Hepatocyte (in vitro differentiated cells): ENCODE measurements at regions not wholly inside any gene's neighbourhood (a gene's known extent, or its start where the extent isn't known, plus 50 kb on each side); places are given as distances from the start of the nearest gene placed in this dataset.

Source experiments
- CTCF ChIP-seq: fragments of 200-600 bp; sonication (generic); IDR thresholded peaks from 2 replicates; pipeline ENCODE4 v1.5.1; 2016; ENCODE audit warnings: antibody characterized with exemption, mild to moderate bottlenecking; ENCODE audit not compliant: poor library complexity
- EZH2 ChIP-seq: fragments of 200-600 bp; sonication (generic); IDR thresholded peaks from 2 replicates; pipeline ENCODE4 v1.6.1; 2016; ENCODE audit warnings: antibody characterized with exemption, mild to moderate bottlenecking, borderline replicate concordance
- EZH2phosphoT487 ChIP-seq: fragments of 200-600 bp; sonication (generic); IDR thresholded peaks from one replicate; pipeline ENCODE4 v1.6.1; 2018; ENCODE audit warnings: antibody characterized with exemption, mild to moderate bottlenecking, low read depth, moderate library complexity; ENCODE audit not compliant: unreplicated experiment, severe bottlenecking

GRCh38 chr6:27760464-27760863 lies 151.7 kb downstream of the OR2B2 start:
- no peak for TF ChIP-seq CTCF
- TF ChIP-seq EZH2: no peak
- no peak for TF ChIP-seq EZH2phosphoT487
